HEK293 (cell line): ENCODE measurements at regions not wholly inside any gene's neighbourhood (a gene's known extent, or its start where the extent isn't known, plus 50 kb on each side); places are given as distances from the start of the nearest gene placed in this dataset.

Experiments used
- TCF7L2 ChIP-seq: IDR thresholded peaks from 2 replicates; pipeline ENCODE4 v1.6.1; 2011; ENCODE audit warnings: low read depth, mild to moderate bottlenecking, inconsistent platforms, low read length, moderate library complexity, borderline replicate concordance
- ZBTB17 ChIP-seq: fragments of 450-650 bp; formaldehyde crosslinking; IDR thresholded peaks from 2 replicates; pipeline ENCODE4 v1.5.1; 2016; ENCODE audit warnings: missing biosample characterization, missing genetic modification characterization
- ZBTB21 ChIP-seq: fragments of 450-650 bp; formaldehyde crosslinking; IDR thresholded peaks from 2 replicates; pipeline ENCODE4 v1.5.1; 2017; ENCODE audit warnings: missing biosample characterization, missing genetic modification characterization
- ZNF221 ChIP-seq: fragments of 450-650 bp; formaldehyde crosslinking; IDR thresholded peaks from 2 replicates; pipeline ENCODE4 v1.5.1; 2017; ENCODE audit warnings: missing biosample characterization, missing genetic modification characterization, borderline replicate concordance
- ZNF274 ChIP-seq, 2 experiments: fragments of 200-500 bp in 1 of 2; fragments of 450-650 bp in 1 of 2; sonication (Bioruptor generic) in 1 of 2; formaldehyde crosslinking in 1 of 2; IDR thresholded peaks; 2 replicates each; pipeline versions ENCODE4 v1.5.1 to v1.6.1; 2014 to 2016; ENCODE audit warnings: borderline replicate concordance in 1 of 2, inconsistent platforms in 1 of 2, low read length in 1 of 2, missing biosample characterization in 1 of 2, missing genetic modification characterization in 1 of 2
- ZNF341 ChIP-seq: fragments of 450-650 bp; formaldehyde crosslinking; IDR thresholded peaks from 2 replicates; pipeline ENCODE4; 2016; ENCODE audit warnings: low read depth, missing biosample characterization, missing genetic modification characterization
- ZNF670 ChIP-seq: fragments of 450-650 bp; formaldehyde crosslinking; IDR thresholded peaks from 2 replicates; pipeline ENCODE4 v1.5.1; 2016; ENCODE audit warnings: missing biosample characterization, missing genetic modification characterization, low read depth
- ZSCAN30 ChIP-seq: fragments of 450-650 bp; IDR thresholded peaks from 2 replicates; pipeline ENCODE4 v1.5.1; 2018; ENCODE audit warnings: missing biosample characterization, mild to moderate bottlenecking, missing genetic modification characterization, moderate library complexity
- TF ChIP-seq, protein P1 (sequence below): fragments of 450-650 bp; formaldehyde crosslinking; IDR thresholded peaks from 2 replicates; pipeline ENCODE4 v1.5.1; 2016; ENCODE audit warnings: missing biosample characterization, missing genetic modification characterization, low read depth
- TF ChIP-seq, protein P2 (sequence below): fragments of 450-650 bp; formaldehyde crosslinking; IDR thresholded peaks from 2 replicates; pipeline ENCODE4 v1.5.1; 2016; ENCODE audit warnings: missing biosample characterization, missing genetic modification characterization

DNA sequence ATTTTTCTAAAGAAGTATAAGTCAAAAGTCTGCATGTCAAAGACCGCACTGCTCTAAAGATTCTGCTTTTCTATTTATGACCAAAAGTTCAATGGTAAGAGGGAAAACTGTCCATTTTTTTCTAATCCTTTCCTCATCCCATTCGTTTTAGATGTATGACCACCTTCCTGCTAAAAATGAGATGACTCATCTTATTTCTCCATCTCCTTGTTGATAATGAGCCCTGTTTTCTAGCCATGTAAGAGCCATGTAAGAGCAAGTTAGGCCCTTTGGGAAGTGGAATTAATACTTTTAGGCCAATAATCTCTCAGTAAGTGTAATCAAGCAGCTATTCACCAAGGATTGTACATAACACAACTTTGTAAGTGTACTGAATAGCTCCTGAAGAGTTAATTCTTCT is 475.6 kb upstream of the B3GALT2 start:
- TF ChIP-seq, protein P1, sequence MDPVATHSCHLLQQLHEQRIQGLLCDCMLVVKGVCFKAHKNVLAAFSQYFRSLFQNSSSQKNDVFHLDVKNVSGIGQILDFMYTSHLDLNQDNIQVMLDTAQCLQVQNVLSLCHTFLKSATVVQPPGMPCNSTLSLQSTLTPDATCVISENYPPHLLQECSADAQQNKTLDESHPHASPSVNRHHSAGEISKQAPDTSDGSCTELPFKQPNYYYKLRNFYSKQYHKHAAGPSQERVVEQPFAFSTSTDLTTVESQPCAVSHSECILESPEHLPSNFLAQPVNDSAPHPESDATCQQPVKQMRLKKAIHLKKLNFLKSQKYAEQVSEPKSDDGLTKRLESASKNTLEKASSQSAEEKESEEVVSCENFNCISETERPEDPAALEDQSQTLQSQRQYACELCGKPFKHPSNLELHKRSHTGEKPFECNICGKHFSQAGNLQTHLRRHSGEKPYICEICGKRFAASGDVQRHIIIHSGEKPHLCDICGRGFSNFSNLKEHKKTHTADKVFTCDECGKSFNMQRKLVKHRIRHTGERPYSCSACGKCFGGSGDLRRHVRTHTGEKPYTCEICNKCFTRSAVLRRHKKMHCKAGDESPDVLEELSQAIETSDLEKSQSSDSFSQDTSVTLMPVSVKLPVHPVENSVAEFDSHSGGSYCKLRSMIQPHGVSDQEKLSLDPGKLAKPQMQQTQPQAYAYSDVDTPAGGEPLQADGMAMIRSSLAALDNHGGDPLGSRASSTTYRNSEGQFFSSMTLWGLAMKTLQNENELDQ, result no peak
- TF ChIP-seq ZNF274 (IDR thresholded peaks at IDR 0.05; ENCODE audit: low read length) (no peak), ZNF274 (tag by site-specific recombination; IDR thresholded peaks at IDR 0.05; ENCODE audit: borderline replicate concordance) (no peak), ZSCAN30 (no peak), ZNF341 (tag by site-specific recombination) (no peak), ZNF670 (tag by site-specific recombination) (no peak), ZBTB17 (tag by site-specific recombination) (no peak), ZNF221 (tag by site-specific recombination) (no peak), TCF7L2 (no peak), ZBTB21 (tag by site-specific recombination) (no peak)
- TF ChIP-seq, protein P2, sequence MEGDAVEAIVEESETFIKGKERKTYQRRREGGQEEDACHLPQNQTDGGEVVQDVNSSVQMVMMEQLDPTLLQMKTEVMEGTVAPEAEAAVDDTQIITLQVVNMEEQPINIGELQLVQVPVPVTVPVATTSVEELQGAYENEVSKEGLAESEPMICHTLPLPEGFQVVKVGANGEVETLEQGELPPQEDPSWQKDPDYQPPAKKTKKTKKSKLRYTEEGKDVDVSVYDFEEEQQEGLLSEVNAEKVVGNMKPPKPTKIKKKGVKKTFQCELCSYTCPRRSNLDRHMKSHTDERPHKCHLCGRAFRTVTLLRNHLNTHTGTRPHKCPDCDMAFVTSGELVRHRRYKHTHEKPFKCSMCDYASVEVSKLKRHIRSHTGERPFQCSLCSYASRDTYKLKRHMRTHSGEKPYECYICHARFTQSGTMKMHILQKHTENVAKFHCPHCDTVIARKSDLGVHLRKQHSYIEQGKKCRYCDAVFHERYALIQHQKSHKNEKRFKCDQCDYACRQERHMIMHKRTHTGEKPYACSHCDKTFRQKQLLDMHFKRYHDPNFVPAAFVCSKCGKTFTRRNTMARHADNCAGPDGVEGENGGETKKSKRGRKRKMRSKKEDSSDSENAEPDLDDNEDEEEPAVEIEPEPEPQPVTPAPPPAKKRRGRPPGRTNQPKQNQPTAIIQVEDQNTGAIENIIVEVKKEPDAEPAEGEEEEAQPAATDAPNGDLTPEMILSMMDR (tag by site-specific recombination), result no peak
